A549 (cell line): ENCODE measurements at regions not wholly inside any gene's neighbourhood (a gene's known extent, or its start where the extent isn't known, plus 50 kb on each side); places are given as distances from the start of the nearest gene placed in this dataset.

Source experiments
- ATAC-seq, 2 experiments: fragments of 200-7000 bp in 1 of 2; fragments of >200 bp in 1 of 2; cut with Nextera tagmentation in 1 of 2; cut with Tn5 transposase in 1 of 2; 3 replicates each; pipeline versions ENCODE4 v1.8.0 to v1.9.1; 2018 to 2020; ENCODE audit warnings: mild to moderate bottlenecking in 1 of 2, moderate library complexity in 1 of 2
- CTCF ChIA-PET: fragments of 300-600 bp; sonication (Branson Sonifier 250); formaldehyde crosslinking; extraction: SDS; loops from one replicate; lab custom pipeline; 2021; ENCODE audit warnings: antibody characterized with exemption, inconsistent platforms; lab: Yijun Ruan, JAX
- POLR2A ChIA-PET: fragments of 350-600 bp; formaldehyde crosslinking; extraction: SDS; loops from one replicate; lab custom pipeline; 2021; ENCODE audit warnings: antibody characterized with exemption, inconsistent platforms; lab: Yijun Ruan, JAX
- DNase-seq, 2 experiments: peaks; one replicate each; pipeline versions ENCODE4 v3.0.0 to v3.0.0-alpha.2; 2011 to 2016; ENCODE audit warnings: low read depth in 1 of 2, low spot score in 1 of 2
- FAIRE-seq: peaks from 2 replicates; lab custom pipeline; 2011; peaks lifted over from hg19 to GRCh38; lab: Jason Lieb, UNC
- H3K27ac ChIP-seq, 2 experiments: fragments of >200 bp; sonication (Bioruptor Twin); formaldehyde crosslinking; 3 replicates each; pipeline ENCODE4 v1.5.1; 2016 to 2017
- H3K4me1 ChIP-seq: fragments of >200 bp; sonication (Bioruptor Twin); formaldehyde crosslinking; 3 replicates; pipeline ENCODE4 v1.6.1; 2016
- H3K4me2 ChIP-seq: fragments of >200 bp; sonication (Bioruptor Twin); formaldehyde crosslinking; 3 replicates; pipeline ENCODE4 v1.6.1; 2016
- H3K4me3 ChIP-seq: fragments of >200 bp; sonication (Bioruptor Twin); formaldehyde crosslinking; 3 replicates; pipeline ENCODE4 v1.5.1; 2016
- H3K9me3 ChIP-seq: fragments of >200 bp; sonication (Bioruptor Twin); formaldehyde crosslinking; 3 replicates; pipeline ENCODE4 v1.6.1; 2016
- ATOH8 ChIP-seq: fragments of 250-450 bp; sonication (Bioruptor Pico); IDR thresholded peaks from 2 replicates; pipeline ENCODE4 v1.5.0; 2020; ENCODE audit warnings: low read depth, mild to moderate bottlenecking, moderate library complexity
- CHD4 ChIP-seq: fragments of 200-600 bp; sonication (generic); IDR thresholded peaks from 2 replicates; pipeline ENCODE4 v1.6.1; 2016; ENCODE audit warnings: antibody characterized with exemption, mild to moderate bottlenecking, borderline replicate concordance
- E2F6 ChIP-seq: IDR thresholded peaks from 2 replicates; pipeline ENCODE4 v1.6.1; 2012; ENCODE audit warnings: low read depth, borderline replicate concordance
- EHMT2 ChIP-seq: fragments of 200-600 bp; sonication (generic); IDR thresholded peaks from 2 replicates; pipeline ENCODE4 v1.6.1; 2016; ENCODE audit warnings: antibody characterized with exemption, low read depth, mild to moderate bottlenecking, moderate library complexity
- EP300 ChIP-seq, 2 experiments: fragments of >200 bp; sonication (Bioruptor Twin); formaldehyde crosslinking; IDR thresholded peaks; 2 replicates in 1 of 2; 3 replicates in 1 of 2; pipeline ENCODE4 v1.6.1; 2016 to 2017
- FOSB ChIP-seq: fragments of 250-450 bp; sonication (Bioruptor Pico); IDR thresholded peaks from 2 replicates; pipeline ENCODE4 v1.5.0; 2020; ENCODE audit warnings: mild to moderate bottlenecking, moderate library complexity
- FOSL2 ChIP-seq, 2 experiments: fragments of 450-650 bp in 1 of 2; fragments of >200 bp in 1 of 2; sonication (Bioruptor Twin) in 1 of 2; formaldehyde crosslinking; IDR thresholded peaks; 2 replicates each; pipeline versions ENCODE4 v1.5.0 to v1.6.1; 2016 to 2020; ENCODE audit warnings: mild to moderate bottlenecking in 1 of 2, moderate library complexity in 1 of 2
- FOXS1 ChIP-seq: fragments of 250-450 bp; sonication (Bioruptor Pico); IDR thresholded peaks from 2 replicates; pipeline ENCODE4 v1.5.0; 2020; ENCODE audit warnings: mild to moderate bottlenecking, moderate library complexity
- HES2 ChIP-seq: fragments of >200 bp; sonication (Bioruptor Twin); formaldehyde crosslinking; IDR thresholded peaks from 2 replicates; pipeline ENCODE4 v1.6.1; 2016
- HOXA7 ChIP-seq: fragments of 250-450 bp; sonication (Bioruptor Pico); IDR thresholded peaks from 2 replicates; pipeline ENCODE4 v1.5.0; 2020; ENCODE audit warnings: mild to moderate bottlenecking, moderate library complexity
- MAZ ChIP-seq: fragments of 150-350 bp; IDR thresholded peaks from 2 replicates; pipeline ENCODE4 v1.6.1; 2014; ENCODE audit warnings: antibody characterized with exemption, low read depth, low read length, borderline replicate concordance
- NFE2L2 ChIP-seq: fragments of 150-350 bp; conservative IDR thresholded peaks from 2 replicates; pipeline ENCODE4 v1.6.1; 2014; ENCODE audit warnings: low read length
- NPAS2 ChIP-seq: fragments of 250-450 bp; sonication (Bioruptor Pico); IDR thresholded peaks from 2 replicates; pipeline ENCODE4 v1.8.0; 2022; ENCODE audit warnings: mild to moderate bottlenecking, moderate library complexity, borderline replicate concordance
- NR3C1 ChIP-seq: fragments of >200 bp; sonication (Bioruptor Twin); formaldehyde crosslinking; IDR thresholded peaks from 3 replicates; pipeline ENCODE4 v1.6.1; 2017
- POLR2A ChIP-seq: IDR thresholded peaks from 2 replicates; pipeline ENCODE4 v1.6.1; 2012; ENCODE audit warnings: mild to moderate bottlenecking, low read length
- POLR2AphosphoS2 ChIP-seq: conservative IDR thresholded peaks from 2 replicates; pipeline ENCODE4 v1.6.1; 2012; ENCODE audit warnings: low read length, improper control_type of control experiment, inconsistent platforms
- RAD21 ChIP-seq, 2 experiments: fragments of >200 bp in 1 of 2; sonication (Bioruptor Twin) in 1 of 2; formaldehyde crosslinking in 1 of 2; IDR thresholded peaks in 1 of 2; conservative IDR thresholded peaks in 1 of 2; 2 replicates in 1 of 2; 3 replicates in 1 of 2; pipeline ENCODE4 v1.6.1; 2012 to 2018; ENCODE audit warnings: inconsistent platforms in 1 of 2
- RARB ChIP-seq: fragments of 250-450 bp; sonication (Bioruptor Pico); IDR thresholded peaks from 2 replicates; pipeline ENCODE4 v1.8.0; 2021; ENCODE audit warnings: mild to moderate bottlenecking, moderate library complexity
- SMC3 ChIP-seq: fragments of >200 bp; sonication (Bioruptor Twin); formaldehyde crosslinking; IDR thresholded peaks from 3 replicates; pipeline ENCODE4 v1.6.1; 2018; ENCODE audit warnings: inconsistent platforms
- TP53 ChIP-seq: fragments of 250-450 bp; sonication (Bioruptor Pico); IDR thresholded peaks from 2 replicates; pipeline ENCODE4 v1.5.0; 2021; ENCODE audit warnings: mild to moderate bottlenecking, moderate library complexity
- ZFP36 ChIP-seq: fragments of 450-650 bp; IDR thresholded peaks from 2 replicates; pipeline ENCODE4 v1.6.1; 2014; ENCODE audit warnings: borderline replicate concordance; ENCODE audit not compliant: partially characterized antibody
- WGBS: methylation state at CpG from one replicate; pipeline ENCODE4 v1.1.6; 2017; ENCODE audit errors: missing lambda C conversion rate; 5-methylcytosine and 5-hydroxymethylcytosine counted together
- TF ChIP-seq, protein P1 (sequence below): fragments of 250-450 bp; sonication (Bioruptor Pico); IDR thresholded peaks from 2 replicates; pipeline ENCODE4 v1.5.0; 2021; ENCODE audit warnings: mild to moderate bottlenecking, moderate library complexity, borderline replicate concordance
- TF ChIP-seq, protein P2 (sequence below): fragments of 200-600 bp; sonication (generic); IDR thresholded peaks from 2 replicates; pipeline ENCODE4 v1.6.1; 2016; ENCODE audit warnings: antibody characterized with exemption, mild to moderate bottlenecking, moderate library complexity

- DNase-seq (no peak), FAIRE-seq (no peak), ATAC-seq (no peak)
- Histone ChIP-seq H3K9me3 (no peaks in the 10 kb centered on the region), H3K4me2 (no peak overlapping the region), H3K4me3 (no peak overlapping the region), H3K27ac (no peak overlapping the region; a peak in 1 of 6 replicates), H3K4me1 (peaks cover 4% of the 10 kb centered on the region; the same call in 1 of the 3 replicates)
- no peak for TF ChIP-seq FOXS1 (CRISPR knock-in tag)
- TF ChIP-seq, protein P1, sequence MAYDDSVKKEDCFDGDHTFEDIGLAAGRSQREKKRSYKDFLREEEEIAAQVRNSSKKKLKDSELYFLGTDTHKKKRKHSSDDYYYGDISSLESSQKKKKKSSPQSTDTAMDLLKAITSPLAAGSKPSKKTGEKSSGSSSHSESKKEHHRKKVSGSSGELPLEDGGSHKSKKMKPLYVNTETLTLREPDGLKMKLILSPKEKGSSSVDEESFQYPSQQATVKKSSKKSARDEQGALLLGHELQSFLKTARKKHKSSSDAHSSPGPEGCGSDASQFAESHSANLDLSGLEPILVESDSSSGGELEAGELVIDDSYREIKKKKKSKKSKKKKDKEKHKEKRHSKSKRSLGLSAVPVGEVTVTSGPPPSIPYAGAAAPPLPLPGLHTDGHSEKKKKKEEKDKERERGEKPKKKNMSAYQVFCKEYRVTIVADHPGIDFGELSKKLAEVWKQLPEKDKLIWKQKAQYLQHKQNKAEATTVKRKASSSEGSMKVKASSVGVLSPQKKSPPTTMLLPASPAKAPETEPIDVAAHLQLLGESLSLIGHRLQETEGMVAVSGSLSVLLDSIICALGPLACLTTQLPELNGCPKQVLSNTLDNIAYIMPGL (CRISPR knock-in tag): no peak
- TF ChIP-seq SMC3: no peak
- TF ChIP-seq FOSL2 (IDR thresholded peaks at IDR 0.05): no peak
- no peak for TF ChIP-seq FOSL2 (CRISPR knock-in tag; IDR thresholded peaks at IDR 0.05)
- 50% methylated on average over 5 of the region's 5 CpGs for whole genome bisulfite sequencing
- ChIA-PET POLR2A (no interaction called here), CTCF (interaction anchor here (1.0 to 4.5 kb wide), 5 partner anchors 27 to 526 kb away, joined by 3 to 44 read pairs (median 4); partner anchors contain the start of gene SDK2)
Observed at GRCh38 chr17:73954951-73955350, 248.5 kb upstream of the RPL38 start.

DNA sequence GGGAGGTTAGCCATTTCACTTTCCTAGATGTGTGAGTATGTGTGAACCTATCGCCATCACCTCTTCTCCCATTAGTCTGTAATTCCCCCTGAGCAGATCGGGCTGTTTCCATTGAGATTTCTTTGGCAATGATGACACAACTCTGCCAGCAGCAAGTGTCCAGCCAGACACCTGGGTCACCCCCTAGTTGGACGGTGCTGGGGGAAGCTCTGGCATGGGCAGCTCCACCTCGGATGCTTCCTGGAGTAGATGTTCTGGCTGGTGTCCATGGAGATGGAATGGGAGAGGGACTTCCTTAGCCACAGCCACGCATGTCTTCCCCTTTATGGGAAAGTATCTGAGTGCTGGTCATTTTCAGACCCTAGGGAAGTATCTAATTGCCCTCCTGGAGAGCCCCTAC, 247.9 kb upstream of the RPL38 start:
- no peak overlapping the region for H3K4me2 ChIP-seq
- 65% methylated on average over 5 of the region's 5 CpGs for WGBS
- H3K27ac ChIP-seq: no peak overlapping the region; a peak in 1 of 6 replicates
- CTCF ChIA-PET: interaction anchor here (1.1 to 4.5 kb wide), 8 partner anchors 14 to 525 kb away, joined by 3 to 44 read pairs (median 6); partner anchors contain the start of gene SDK2
- no peak for TF ChIP-seq NR3C1
- no peak for TF ChIP-seq CHD4
- TF ChIP-seq RARB (CRISPR knock-in tag): no peak
- TF ChIP-seq RAD21 (conservative IDR thresholded peaks at IDR 0.05 in 1 of 2, IDR thresholded peaks at IDR 0.05 in 1 of 2): no peak
- no peak for TF ChIP-seq POLR2AphosphoS2
- TF ChIP-seq FOSB (CRISPR knock-in tag): no peak
- no peak for TF ChIP-seq EHMT2
- no peak for TF ChIP-seq NPAS2 (CRISPR knock-in tag)
- no peak for TF ChIP-seq ZFP36
- TF ChIP-seq FOSL2 (IDR thresholded peaks at IDR 0.05): no peak
- TF ChIP-seq FOSL2 (CRISPR knock-in tag; IDR thresholded peaks at IDR 0.05): no peak
- ATAC-seq (no peak), DNase-seq (no peak), FAIRE-seq (no peak)
- H3K4me1 ChIP-seq: peaks cover 4% of the 10 kb centered on the region; the same call in 1 of the 3 replicates
- no peak overlapping the region for H3K4me3 ChIP-seq
- POLR2A ChIA-PET: no interaction called here
- peaks cover 4% of the 10 kb centered on the region; the same call in 2 of the 3 replicates for H3K9me3 ChIP-seq

DNA sequence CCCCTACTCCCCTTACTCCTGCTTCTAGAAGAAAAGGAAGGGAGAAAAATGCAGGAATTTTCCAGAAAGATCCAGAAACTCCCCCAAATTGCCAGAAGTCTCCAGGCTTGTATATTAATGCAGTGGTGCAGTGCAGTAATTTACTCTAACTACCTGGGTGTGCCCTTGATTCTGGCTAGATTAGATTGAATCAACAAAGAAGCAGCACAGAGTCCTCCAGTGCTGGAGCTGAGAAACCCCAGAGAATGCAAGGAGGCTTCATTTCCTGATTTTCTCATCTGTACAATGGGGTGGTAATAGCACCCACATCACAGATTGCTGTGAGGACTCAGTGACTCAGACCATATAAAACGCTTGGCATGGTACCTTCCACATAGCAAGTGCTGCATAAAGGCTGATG, 247.3 kb upstream of the RPL38 start:
- POLR2A ChIA-PET: no interaction called here
- no peak overlapping the region for H3K4me3 ChIP-seq
- peaks cover 5% of the 10 kb centered on the region; the same call in 2 of the 3 replicates for H3K9me3 ChIP-seq
- no peak for FAIRE-seq
- WGBS: 50% methylated on average over 1 of the region's 1 CpG
- H3K4me1 ChIP-seq: peaks cover 4% of the 10 kb centered on the region; the same call in 1 of the 3 replicates
- CTCF ChIA-PET: interaction anchor here (0.8 to 4.5 kb wide), 20 partner anchors 13 to 703 kb away, joined by 3 to 44 read pairs (median 3); partner anchors contain the start of gene SDK2
- ATAC-seq: peak in 1 of 2 experiments; percentile 14; a peak in 3 of 6 replicates
- DNase-seq: no peak
- H3K27ac ChIP-seq: no peak overlapping the region; a peak in 1 of 6 replicates
- H3K4me2 ChIP-seq: no peak overlapping the region
- TF ChIP-seq, protein P2, sequence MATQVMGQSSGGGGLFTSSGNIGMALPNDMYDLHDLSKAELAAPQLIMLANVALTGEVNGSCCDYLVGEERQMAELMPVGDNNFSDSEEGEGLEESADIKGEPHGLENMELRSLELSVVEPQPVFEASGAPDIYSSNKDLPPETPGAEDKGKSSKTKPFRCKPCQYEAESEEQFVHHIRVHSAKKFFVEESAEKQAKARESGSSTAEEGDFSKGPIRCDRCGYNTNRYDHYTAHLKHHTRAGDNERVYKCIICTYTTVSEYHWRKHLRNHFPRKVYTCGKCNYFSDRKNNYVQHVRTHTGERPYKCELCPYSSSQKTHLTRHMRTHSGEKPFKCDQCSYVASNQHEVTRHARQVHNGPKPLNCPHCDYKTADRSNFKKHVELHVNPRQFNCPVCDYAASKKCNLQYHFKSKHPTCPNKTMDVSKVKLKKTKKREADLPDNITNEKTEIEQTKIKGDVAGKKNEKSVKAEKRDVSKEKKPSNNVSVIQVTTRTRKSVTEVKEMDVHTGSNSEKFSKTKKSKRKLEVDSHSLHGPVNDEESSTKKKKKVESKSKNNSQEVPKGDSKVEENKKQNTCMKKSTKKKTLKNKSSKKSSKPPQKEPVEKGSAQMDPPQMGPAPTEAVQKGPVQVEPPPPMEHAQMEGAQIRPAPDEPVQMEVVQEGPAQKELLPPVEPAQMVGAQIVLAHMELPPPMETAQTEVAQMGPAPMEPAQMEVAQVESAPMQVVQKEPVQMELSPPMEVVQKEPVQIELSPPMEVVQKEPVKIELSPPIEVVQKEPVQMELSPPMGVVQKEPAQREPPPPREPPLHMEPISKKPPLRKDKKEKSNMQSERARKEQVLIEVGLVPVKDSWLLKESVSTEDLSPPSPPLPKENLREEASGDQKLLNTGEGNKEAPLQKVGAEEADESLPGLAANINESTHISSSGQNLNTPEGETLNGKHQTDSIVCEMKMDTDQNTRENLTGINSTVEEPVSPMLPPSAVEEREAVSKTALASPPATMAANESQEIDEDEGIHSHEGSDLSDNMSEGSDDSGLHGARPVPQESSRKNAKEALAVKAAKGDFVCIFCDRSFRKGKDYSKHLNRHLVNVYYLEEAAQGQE: no peak
- TF ChIP-seq HOXA7 (CRISPR knock-in tag) (no peak), HES2 (no peak), E2F6 (no peak), EHMT2 (no peak), MAZ (no peak), EP300 (IDR thresholded peaks at IDR 0.05) (no peak), NFE2L2 (no peak), ZFP36 (no peak), TP53 (CRISPR knock-in tag) (no peak), POLR2A (no peak), ATOH8 (CRISPR knock-in tag) (no peak), FOXS1 (CRISPR knock-in tag) (no peak)
- TF ChIP-seq, protein P1 (CRISPR knock-in tag): no peak
